ENCODE measurements at regions not wholly inside any gene's neighbourhood (a gene's known extent, or its start where the extent isn't known, plus 50 kb on each side); places are given as distances from the start of the nearest gene placed in this dataset.

DNA sequence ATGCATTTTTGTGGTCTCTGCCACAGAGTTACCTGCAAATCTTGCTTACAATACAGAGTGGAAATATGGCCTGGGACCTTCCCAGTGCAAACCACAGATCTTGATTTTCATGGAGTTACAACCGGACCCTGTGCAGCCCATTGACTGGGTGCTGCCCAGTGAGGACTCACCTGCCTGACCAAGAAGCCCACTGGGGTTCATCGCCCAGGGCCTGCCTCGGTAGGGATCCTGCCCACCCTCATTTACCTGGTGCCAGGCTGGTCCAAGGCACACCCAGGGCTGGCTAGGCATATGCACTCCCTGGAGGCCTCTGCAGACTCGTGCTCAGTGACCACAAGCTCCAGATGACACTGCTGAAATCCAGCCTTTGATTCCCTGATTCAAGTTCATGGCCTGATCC is 572.7 kb downstream of the NPHP4 start:
- Histone ChIP-seq H3K9ac (ENCODE audit: low read length) (no peak overlapping the region), H3K36me3 (ENCODE audit: insufficient read depth, low read length) (no peaks in the 10 kb centered on the region), H3K79me2 (replicated peaks; ENCODE audit: insufficient read depth, low read length) (no peaks in the 10 kb centered on the region), H3K27me3 (ENCODE audit: insufficient read depth, low read depth, low read length) (no peaks in the 10 kb centered on the region), H2AFZ (ENCODE audit: low read depth, low read length) (no peak overlapping the region), H3K9me3 (ENCODE audit: low read length) (no peaks in the 10 kb centered on the region), H3F3A (ENCODE audit: insufficient read depth, low read length, poor library complexity, severe bottlenecking) (peaks cover 7% of the 10 kb centered on the region), H3K4me3 (ENCODE audit: low read length) (no peak overlapping the region), H3K27ac (ENCODE audit: low read length) (no peak overlapping the region), H3K9me2 (ENCODE audit: insufficient read depth, low read length) (no peaks in the 10 kb centered on the region), H4K20me1 (ENCODE audit: insufficient read depth) (no peaks in the 10 kb centered on the region), H3K4me2 (ENCODE audit: low read length) (no peak overlapping the region)
- TF ChIP-seq, protein P1, sequence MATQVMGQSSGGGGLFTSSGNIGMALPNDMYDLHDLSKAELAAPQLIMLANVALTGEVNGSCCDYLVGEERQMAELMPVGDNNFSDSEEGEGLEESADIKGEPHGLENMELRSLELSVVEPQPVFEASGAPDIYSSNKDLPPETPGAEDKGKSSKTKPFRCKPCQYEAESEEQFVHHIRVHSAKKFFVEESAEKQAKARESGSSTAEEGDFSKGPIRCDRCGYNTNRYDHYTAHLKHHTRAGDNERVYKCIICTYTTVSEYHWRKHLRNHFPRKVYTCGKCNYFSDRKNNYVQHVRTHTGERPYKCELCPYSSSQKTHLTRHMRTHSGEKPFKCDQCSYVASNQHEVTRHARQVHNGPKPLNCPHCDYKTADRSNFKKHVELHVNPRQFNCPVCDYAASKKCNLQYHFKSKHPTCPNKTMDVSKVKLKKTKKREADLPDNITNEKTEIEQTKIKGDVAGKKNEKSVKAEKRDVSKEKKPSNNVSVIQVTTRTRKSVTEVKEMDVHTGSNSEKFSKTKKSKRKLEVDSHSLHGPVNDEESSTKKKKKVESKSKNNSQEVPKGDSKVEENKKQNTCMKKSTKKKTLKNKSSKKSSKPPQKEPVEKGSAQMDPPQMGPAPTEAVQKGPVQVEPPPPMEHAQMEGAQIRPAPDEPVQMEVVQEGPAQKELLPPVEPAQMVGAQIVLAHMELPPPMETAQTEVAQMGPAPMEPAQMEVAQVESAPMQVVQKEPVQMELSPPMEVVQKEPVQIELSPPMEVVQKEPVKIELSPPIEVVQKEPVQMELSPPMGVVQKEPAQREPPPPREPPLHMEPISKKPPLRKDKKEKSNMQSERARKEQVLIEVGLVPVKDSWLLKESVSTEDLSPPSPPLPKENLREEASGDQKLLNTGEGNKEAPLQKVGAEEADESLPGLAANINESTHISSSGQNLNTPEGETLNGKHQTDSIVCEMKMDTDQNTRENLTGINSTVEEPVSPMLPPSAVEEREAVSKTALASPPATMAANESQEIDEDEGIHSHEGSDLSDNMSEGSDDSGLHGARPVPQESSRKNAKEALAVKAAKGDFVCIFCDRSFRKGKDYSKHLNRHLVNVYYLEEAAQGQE (IDR thresholded peaks at IDR 0.05; ENCODE audit: borderline replicate concordance), result no peak
- TF ChIP-seq MXI1 (conservative IDR thresholded peaks at IDR 0.05; ENCODE audit: poor library complexity, severe bottlenecking) (no peak), TAF1 (IDR thresholded peaks at IDR 0.05; ENCODE audit: low read depth) (no peak)

DNA sequence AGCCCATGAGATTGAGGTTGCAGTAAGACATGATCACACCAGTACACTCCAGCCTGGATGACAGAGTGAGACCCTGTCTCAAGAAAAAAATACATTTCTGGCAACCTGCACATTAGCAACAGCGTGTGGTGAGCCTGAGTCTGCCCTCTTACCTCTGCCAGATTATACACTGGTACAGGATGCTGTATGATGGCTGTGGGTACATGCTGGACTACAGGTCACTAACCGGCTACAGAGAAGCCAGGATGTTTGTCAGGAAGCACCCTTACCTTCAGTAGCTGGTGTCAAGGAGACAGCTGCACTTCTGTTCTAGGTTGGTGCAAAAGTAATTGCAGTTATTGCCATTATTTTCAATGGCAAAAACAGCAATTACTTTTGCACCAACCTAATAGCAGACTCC is 575.7 kb downstream of the NPHP4 start:
- H3K79me2 ChIP-seq (replicated peaks; ENCODE audit: insufficient read depth, low read length), result no peaks in the 10 kb centered on the region
- H3K4me3 ChIP-seq (ENCODE audit: low read length), result no peak overlapping the region
- no peaks in the 10 kb centered on the region for H3K36me3 ChIP-seq (ENCODE audit: insufficient read depth, low read length)
- H4K20me1 ChIP-seq (ENCODE audit: insufficient read depth), result no peaks in the 10 kb centered on the region
- no peak overlapping the region for H3K4me2 ChIP-seq (ENCODE audit: low read length)
- no peaks in the 10 kb centered on the region for H3F3A ChIP-seq (ENCODE audit: insufficient read depth, low read length, poor library complexity, severe bottlenecking)
- no peak overlapping the region for H3K27ac ChIP-seq (ENCODE audit: low read length)
- no peak for TF ChIP-seq MXI1 (conservative IDR thresholded peaks at IDR 0.05; ENCODE audit: poor library complexity, severe bottlenecking)
- no peak for TF ChIP-seq EZH2 (IDR thresholded peaks at IDR 0.05; ENCODE audit: borderline replicate concordance, insufficient read depth, low read length, poor library complexity, severe bottlenecking)
- H3K9ac ChIP-seq (ENCODE audit: low read length), result no peak overlapping the region
- no peaks in the 10 kb centered on the region for H3K9me3 ChIP-seq (ENCODE audit: low read length)
- H3K9me2 ChIP-seq (ENCODE audit: insufficient read depth, low read length), result no peaks in the 10 kb centered on the region
- H3K27me3 ChIP-seq (ENCODE audit: insufficient read depth, low read depth, low read length), result no peaks in the 10 kb centered on the region
- no peak overlapping the region for H2AFZ ChIP-seq (ENCODE audit: low read depth, low read length)

DNA sequence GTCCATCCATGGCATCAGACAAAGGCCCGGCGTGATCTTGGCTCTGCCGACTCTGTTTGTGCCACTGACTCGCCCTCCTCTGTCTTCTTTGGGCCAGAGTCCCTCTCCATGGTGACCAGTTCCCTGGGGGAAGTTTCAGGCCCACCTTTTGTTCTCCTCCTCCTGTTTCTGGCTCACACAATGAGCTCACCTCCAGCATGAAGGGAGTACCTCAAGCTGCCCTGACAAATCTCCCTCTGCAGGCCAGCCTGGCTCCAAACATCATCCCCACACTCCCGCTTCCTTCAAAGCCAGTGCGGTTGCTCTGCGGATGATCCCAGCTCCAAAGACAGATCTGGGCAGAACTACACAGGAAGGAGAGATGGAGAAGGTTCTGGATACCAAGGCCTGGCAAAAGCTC is 576.6 kb downstream of the NPHP4 start:
- H3K9me3 ChIP-seq (ENCODE audit: low read length), result no peaks in the 10 kb centered on the region
- H3K4me2 ChIP-seq (ENCODE audit: low read length), result no peak overlapping the region
- no peak overlapping the region for H3K4me3 ChIP-seq (ENCODE audit: low read length)
- H3K9ac ChIP-seq (ENCODE audit: low read length), result no peak overlapping the region
- no peaks in the 10 kb centered on the region for H3F3A ChIP-seq (ENCODE audit: insufficient read depth, low read length, poor library complexity, severe bottlenecking)
- no peak overlapping the region for H2AFZ ChIP-seq (ENCODE audit: low read depth, low read length)
- H3K36me3 ChIP-seq (ENCODE audit: insufficient read depth, low read length), result no peaks in the 10 kb centered on the region
- H3K27me3 ChIP-seq (ENCODE audit: insufficient read depth, low read depth, low read length), result no peaks in the 10 kb centered on the region
- no peak for TF ChIP-seq EZH2 (IDR thresholded peaks at IDR 0.05; ENCODE audit: borderline replicate concordance, insufficient read depth, low read length, poor library complexity, severe bottlenecking)
- TF ChIP-seq, protein P1 (IDR thresholded peaks at IDR 0.05; ENCODE audit: borderline replicate concordance), result no peak
- no peak for TF ChIP-seq MXI1 (conservative IDR thresholded peaks at IDR 0.05; ENCODE audit: poor library complexity, severe bottlenecking)
- TF ChIP-seq, protein P2, sequence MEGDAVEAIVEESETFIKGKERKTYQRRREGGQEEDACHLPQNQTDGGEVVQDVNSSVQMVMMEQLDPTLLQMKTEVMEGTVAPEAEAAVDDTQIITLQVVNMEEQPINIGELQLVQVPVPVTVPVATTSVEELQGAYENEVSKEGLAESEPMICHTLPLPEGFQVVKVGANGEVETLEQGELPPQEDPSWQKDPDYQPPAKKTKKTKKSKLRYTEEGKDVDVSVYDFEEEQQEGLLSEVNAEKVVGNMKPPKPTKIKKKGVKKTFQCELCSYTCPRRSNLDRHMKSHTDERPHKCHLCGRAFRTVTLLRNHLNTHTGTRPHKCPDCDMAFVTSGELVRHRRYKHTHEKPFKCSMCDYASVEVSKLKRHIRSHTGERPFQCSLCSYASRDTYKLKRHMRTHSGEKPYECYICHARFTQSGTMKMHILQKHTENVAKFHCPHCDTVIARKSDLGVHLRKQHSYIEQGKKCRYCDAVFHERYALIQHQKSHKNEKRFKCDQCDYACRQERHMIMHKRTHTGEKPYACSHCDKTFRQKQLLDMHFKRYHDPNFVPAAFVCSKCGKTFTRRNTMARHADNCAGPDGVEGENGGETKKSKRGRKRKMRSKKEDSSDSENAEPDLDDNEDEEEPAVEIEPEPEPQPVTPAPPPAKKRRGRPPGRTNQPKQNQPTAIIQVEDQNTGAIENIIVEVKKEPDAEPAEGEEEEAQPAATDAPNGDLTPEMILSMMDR (IDR thresholded peaks at IDR 0.05; ENCODE audit: poor library complexity, severe bottlenecking), result no peak
- no peak for TF ChIP-seq POLR2AphosphoS5 (IDR thresholded peaks at IDR 0.05)
- TF ChIP-seq EP300 (conservative IDR thresholded peaks at IDR 0.05; ENCODE audit: poor library complexity, severe bottlenecking), result no peak
- TF ChIP-seq SMC3 (conservative IDR thresholded peaks at IDR 0.05; ENCODE audit: poor library complexity), result no peak
- TF ChIP-seq TAF1 (IDR thresholded peaks at IDR 0.05; ENCODE audit: low read depth), result no peak
- no peak for TF ChIP-seq RAD21 (conservative IDR thresholded peaks at IDR 0.05)
- no peak overlapping the region for H3K27ac ChIP-seq (ENCODE audit: low read length)
- no peaks in the 10 kb centered on the region for H3K9me2 ChIP-seq (ENCODE audit: insufficient read depth, low read length)
- H3K79me2 ChIP-seq (replicated peaks; ENCODE audit: insufficient read depth, low read length), result no peaks in the 10 kb centered on the region
- H4K20me1 ChIP-seq (ENCODE audit: insufficient read depth), result no peaks in the 10 kb centered on the region
